Liver (tissue), 7 donors: ENCODE measurements at regions not wholly inside any gene's neighbourhood (a gene's known extent, or its start where the extent isn't known, plus 50 kb on each side); places are given as distances from the start of the nearest gene placed in this dataset.

Experiments
- DNase-seq: peaks from one replicate; pipeline ENCODE4 v3.0.0-alpha.2; 2017; ENCODE audit warnings: low spot score
- H3K27ac ChIP-seq, 2 donors: one replicate each; pipeline ENCODE4 v1.7.0; 2013; ENCODE audit warnings: inconsistent platforms in 2 of 2, low read length in 2 of 2, control low read depth in 1 of 2, low read depth in 1 of 2, mild to moderate bottlenecking in 1 of 2
- H3K27me3 ChIP-seq, 4 donors: one replicate each; pipeline versions ENCODE4 v1.6.1 to v1.7.0; 2013; ENCODE audit warnings: low read length in 3 of 4, inconsistent platforms in 1 of 4, mild to moderate bottlenecking in 1 of 4, moderate library complexity in 1 of 4; ENCODE audit not compliant: control insufficient read depth in 4 of 4, insufficient read depth in 4 of 4
- H3K36me3 ChIP-seq, 4 donors: one replicate each; pipeline versions ENCODE4 v1.6.1 to v1.7.0; 2013; ENCODE audit warnings: low read length in 3 of 4, mild to moderate bottlenecking in 3 of 4, low read depth in 1 of 4, moderate library complexity in 1 of 4; ENCODE audit not compliant: control insufficient read depth in 4 of 4, insufficient read depth in 3 of 4
- H3K4me1 ChIP-seq, 4 donors: one replicate each; pipeline versions ENCODE4 v1.6.1 to v1.7.0; 2013; ENCODE audit warnings: low read length in 3 of 4, mild to moderate bottlenecking in 3 of 4, moderate library complexity in 1 of 4; ENCODE audit not compliant: control insufficient read depth in 4 of 4, insufficient read depth in 4 of 4
- H3K4me3 ChIP-seq, 3 donors: one replicate each; pipeline versions ENCODE4 v1.6.1 to v1.7.0; 2013; ENCODE audit warnings: low read length in 3 of 3, control low read depth in 1 of 3, low read depth in 1 of 3, mild to moderate bottlenecking in 1 of 3
- H3K9ac ChIP-seq, 2 donors: one replicate each; pipeline ENCODE4 v1.7.0; 2013; ENCODE audit warnings: low read length in 2 of 2, mild to moderate bottlenecking in 2 of 2, moderate library complexity in 2 of 2, control low read depth in 1 of 2, low read depth in 1 of 2
- H3K9me3 ChIP-seq, 4 donors: one replicate each; pipeline versions ENCODE4 v1.6.1 to v1.7.0; 2013; ENCODE audit warnings: low read length in 3 of 4; ENCODE audit not compliant: control insufficient read depth in 4 of 4
- ATF3 ChIP-seq: IDR thresholded peaks from 2 replicates; pipeline ENCODE4 v1.6.1; 2016; ENCODE audit warnings: antibody characterized with exemption
- FOXA1 ChIP-seq: IDR thresholded peaks from 2 replicates; pipeline ENCODE4 v1.6.1; 2016; ENCODE audit warnings: antibody characterized with exemption
- HNF4G ChIP-seq: IDR thresholded peaks from 2 replicates; pipeline ENCODE4 v1.6.1; 2016; ENCODE audit warnings: antibody characterized with exemption
- MAX ChIP-seq: IDR thresholded peaks from 2 replicates; pipeline ENCODE4 v1.6.1; 2016; ENCODE audit warnings: antibody characterized with exemption
- RAD21 ChIP-seq, 2 donors: IDR thresholded peaks; 2 replicates each; pipeline ENCODE4 v1.6.1; 2016; ENCODE audit warnings: antibody characterized with exemption in 2 of 2, mild to moderate bottlenecking in 2 of 2
- REST ChIP-seq: IDR thresholded peaks from 2 replicates; pipeline ENCODE4 v1.6.1; 2016; ENCODE audit warnings: antibody characterized with exemption, mild to moderate bottlenecking
- RXRA ChIP-seq, 2 donors: IDR thresholded peaks; 2 replicates each; pipeline ENCODE4 v1.6.1; 2017 to 2018; ENCODE audit warnings: antibody characterized with exemption in 2 of 2, mild to moderate bottlenecking in 1 of 2
- SP1 ChIP-seq: IDR thresholded peaks from 2 replicates; pipeline ENCODE4 v1.6.1; 2018; ENCODE audit warnings: antibody characterized with exemption, mild to moderate bottlenecking
- YY1 ChIP-seq: IDR thresholded peaks from 2 replicates; pipeline ENCODE4 v1.6.1; 2016; ENCODE audit warnings: antibody characterized with exemption, mild to moderate bottlenecking
- ZBTB33 ChIP-seq: IDR thresholded peaks from 2 replicates; pipeline ENCODE4 v1.6.1; 2016; ENCODE audit warnings: antibody characterized with exemption
- WGBS: extraction: QIAGEN DNeasy Blood & Tissue Kit; methylation state at CpG from one replicate; pipeline ENCODE4 v1.1.7; 2013; 5-methylcytosine and 5-hydroxymethylcytosine counted together
- donor health status: healthy.
- donor health status: healthy.
- donor health status: healthy.
- donor health status: healthy.

- TF ChIP-seq ZBTB33 (no peak), HNF4G (no peak), FOXA1 (no peak), RAD21 (IDR thresholded peaks at IDR 0.05) (no peak), YY1 (no peak)
- no peaks in the 10 kb centered on the region for H3K4me1 ChIP-seq
- H3K27ac ChIP-seq, result no peak overlapping the region
- no peak for DNase-seq
- peaks cover 0 to 5% (median 1%) of the 10 kb centered on the region in 4 donors for H3K9me3 ChIP-seq
- H3K27me3 ChIP-seq, result peaks cover 0 to 2% (median 0%) of the 10 kb centered on the region in 4 donors
- H3K36me3 ChIP-seq, result no peaks in the 10 kb centered on the region
- no peak overlapping the region for H3K4me3 ChIP-seq
- no peak overlapping the region for H3K9ac ChIP-seq
These were observed 103.8 kb downstream of the OR13A1 start for GRCh38 chr10:45211576-45211975.

- Histone ChIP-seq H3K36me3 (no peaks in the 10 kb centered on the region), H3K9me3 (no peaks in the 10 kb centered on the region), H3K27ac (no peak overlapping the region), H3K4me1 (no peaks in the 10 kb centered on the region), H3K4me3 (no peak overlapping the region), H3K9ac (no peak overlapping the region), H3K27me3 (peaks cover 0 to 2% (median 0%) of the 10 kb centered on the region in 4 donors)
- 74% methylated on average over 4 of the region's 4 CpGs for WGBS
- TF ChIP-seq YY1, result no peak
- no peak for DNase-seq
These were observed 96.0 kb downstream of the OR13A1 start for GRCh38 chr10:45219416-45219815.

- H3K4me1 ChIP-seq, result no peaks in the 10 kb centered on the region
- no peaks in the 10 kb centered on the region for H3K36me3 ChIP-seq
- peaks cover 0 to 5% (median 0%) of the 10 kb centered on the region in 4 donors for H3K27me3 ChIP-seq
- DNase-seq, result no peak
- no peak overlapping the region for H3K4me3 ChIP-seq
- no peak overlapping the region for H3K9ac ChIP-seq
- H3K9me3 ChIP-seq, result no peaks in the 10 kb centered on the region
- TF ChIP-seq MAX (no peak), ATF3 (no peak), SP1 (no peak), HNF4G (no peak), REST (no peak), RAD21 (IDR thresholded peaks at IDR 0.05) (no peak), YY1 (no peak), RXRA (IDR thresholded peaks at IDR 0.05) (no peak)
- H3K27ac ChIP-seq, result no peak overlapping the region
These were observed 94.5 kb downstream of the OR13A1 start for GRCh38 chr10:45220931-45221330.
